ENCODE measurements at regions not wholly inside any gene's neighbourhood (a gene's known extent, or its start where the extent isn't known, plus 50 kb on each side); places are given as distances from the start of the nearest gene placed in this dataset.

DNA sequence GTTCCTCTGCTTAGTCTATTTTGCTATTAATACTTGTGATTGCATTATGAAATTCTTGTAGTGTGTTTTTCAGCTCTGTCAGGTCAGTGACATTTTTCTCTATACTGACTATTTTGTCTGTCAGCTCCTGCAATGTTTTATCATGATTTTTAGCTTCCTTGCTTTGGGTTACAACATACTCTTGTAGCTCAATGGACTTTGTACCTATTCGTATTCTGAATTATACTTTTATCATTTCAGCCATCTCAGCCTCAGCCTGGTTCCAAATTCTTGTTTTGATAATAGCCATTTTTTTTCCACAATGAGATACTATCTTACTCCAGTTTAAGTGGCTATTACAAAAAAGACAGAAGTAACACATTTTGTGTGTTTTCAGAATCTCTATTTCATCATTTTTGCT is 204.2 kb upstream of the ONECUT1 start (continued):
- TF ChIP-seq, protein P1, sequence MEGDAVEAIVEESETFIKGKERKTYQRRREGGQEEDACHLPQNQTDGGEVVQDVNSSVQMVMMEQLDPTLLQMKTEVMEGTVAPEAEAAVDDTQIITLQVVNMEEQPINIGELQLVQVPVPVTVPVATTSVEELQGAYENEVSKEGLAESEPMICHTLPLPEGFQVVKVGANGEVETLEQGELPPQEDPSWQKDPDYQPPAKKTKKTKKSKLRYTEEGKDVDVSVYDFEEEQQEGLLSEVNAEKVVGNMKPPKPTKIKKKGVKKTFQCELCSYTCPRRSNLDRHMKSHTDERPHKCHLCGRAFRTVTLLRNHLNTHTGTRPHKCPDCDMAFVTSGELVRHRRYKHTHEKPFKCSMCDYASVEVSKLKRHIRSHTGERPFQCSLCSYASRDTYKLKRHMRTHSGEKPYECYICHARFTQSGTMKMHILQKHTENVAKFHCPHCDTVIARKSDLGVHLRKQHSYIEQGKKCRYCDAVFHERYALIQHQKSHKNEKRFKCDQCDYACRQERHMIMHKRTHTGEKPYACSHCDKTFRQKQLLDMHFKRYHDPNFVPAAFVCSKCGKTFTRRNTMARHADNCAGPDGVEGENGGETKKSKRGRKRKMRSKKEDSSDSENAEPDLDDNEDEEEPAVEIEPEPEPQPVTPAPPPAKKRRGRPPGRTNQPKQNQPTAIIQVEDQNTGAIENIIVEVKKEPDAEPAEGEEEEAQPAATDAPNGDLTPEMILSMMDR (IDR thresholded peaks at IDR 0.05 in 2 of 3, conservative IDR thresholded peaks at IDR 0.05 in 1 of 3; ENCODE audit: borderline replicate concordance in 1 of 3, insufficient read depth in 1 of 3, low read depth in 2 of 3, low read length in 2 of 3), result no peak
- TF ChIP-seq ZNF274 (IDR thresholded peaks at IDR 0.05; ENCODE audit: low read depth, low read length) (no peak), ZFX (IDR thresholded peaks at IDR 0.05) (no peak), TCF7L2 (IDR thresholded peaks at IDR 0.05; ENCODE audit: borderline replicate concordance, extremely low read depth, insufficient read depth, insufficient read length) (no peak), EGR1 (IDR thresholded peaks at IDR 0.05; ENCODE audit: low read depth) (no peak)

DNA sequence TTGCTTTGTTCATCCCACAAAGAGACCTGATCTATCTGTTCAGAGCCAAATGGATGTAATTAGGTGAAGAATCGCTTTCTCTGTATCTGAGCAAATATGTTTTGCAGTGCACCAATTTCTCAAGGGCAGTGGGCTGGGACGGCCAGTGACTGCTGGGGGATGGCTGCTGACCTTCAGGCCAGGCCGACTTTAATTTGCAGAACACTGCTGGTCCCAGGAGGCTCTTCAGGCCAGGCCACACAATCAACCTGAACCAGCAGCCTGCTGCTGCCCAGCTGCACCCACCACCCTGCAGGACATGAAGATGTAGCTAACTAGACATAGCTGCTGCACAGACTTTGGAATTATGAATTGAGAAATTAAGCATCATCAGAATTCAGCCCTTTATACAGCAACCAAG is 194.4 kb upstream of the ONECUT1 start:
- no peak overlapping the region for H3K4me2 ChIP-seq (ENCODE audit: low read length)
- TF ChIP-seq YY1 (IDR thresholded peaks at IDR 0.05; ENCODE audit: extremely low read depth, insufficient replicate concordance, low read depth, low read length) (no peak), EZH2 (IDR thresholded peaks at IDR 0.05) (no peak), ZNF274 (IDR thresholded peaks at IDR 0.05; ENCODE audit: low read depth, low read length) (no peak), TCF7L2 (IDR thresholded peaks at IDR 0.05; ENCODE audit: borderline replicate concordance, extremely low read depth, insufficient read depth, insufficient read length) (no peak), ELF1 (IDR thresholded peaks at IDR 0.05; ENCODE audit: borderline replicate concordance, low read depth) (no peak), POLR2AphosphoS5 (IDR thresholded peaks at IDR 0.05; ENCODE audit: low read depth, low read length) (no peak), SP1 (IDR thresholded peaks at IDR 0.05; ENCODE audit: low read depth) (no peak), CEBPB (IDR thresholded peaks at IDR 0.05; ENCODE audit: low read depth) (no peak)
- TF ChIP-seq, protein P2, sequence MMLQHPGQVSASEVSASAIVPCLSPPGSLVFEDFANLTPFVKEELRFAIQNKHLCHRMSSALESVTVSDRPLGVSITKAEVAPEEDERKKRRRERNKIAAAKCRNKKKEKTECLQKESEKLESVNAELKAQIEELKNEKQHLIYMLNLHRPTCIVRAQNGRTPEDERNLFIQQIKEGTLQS (IDR thresholded peaks at IDR 0.05), result no peak
- TF ChIP-seq, protein P3, sequence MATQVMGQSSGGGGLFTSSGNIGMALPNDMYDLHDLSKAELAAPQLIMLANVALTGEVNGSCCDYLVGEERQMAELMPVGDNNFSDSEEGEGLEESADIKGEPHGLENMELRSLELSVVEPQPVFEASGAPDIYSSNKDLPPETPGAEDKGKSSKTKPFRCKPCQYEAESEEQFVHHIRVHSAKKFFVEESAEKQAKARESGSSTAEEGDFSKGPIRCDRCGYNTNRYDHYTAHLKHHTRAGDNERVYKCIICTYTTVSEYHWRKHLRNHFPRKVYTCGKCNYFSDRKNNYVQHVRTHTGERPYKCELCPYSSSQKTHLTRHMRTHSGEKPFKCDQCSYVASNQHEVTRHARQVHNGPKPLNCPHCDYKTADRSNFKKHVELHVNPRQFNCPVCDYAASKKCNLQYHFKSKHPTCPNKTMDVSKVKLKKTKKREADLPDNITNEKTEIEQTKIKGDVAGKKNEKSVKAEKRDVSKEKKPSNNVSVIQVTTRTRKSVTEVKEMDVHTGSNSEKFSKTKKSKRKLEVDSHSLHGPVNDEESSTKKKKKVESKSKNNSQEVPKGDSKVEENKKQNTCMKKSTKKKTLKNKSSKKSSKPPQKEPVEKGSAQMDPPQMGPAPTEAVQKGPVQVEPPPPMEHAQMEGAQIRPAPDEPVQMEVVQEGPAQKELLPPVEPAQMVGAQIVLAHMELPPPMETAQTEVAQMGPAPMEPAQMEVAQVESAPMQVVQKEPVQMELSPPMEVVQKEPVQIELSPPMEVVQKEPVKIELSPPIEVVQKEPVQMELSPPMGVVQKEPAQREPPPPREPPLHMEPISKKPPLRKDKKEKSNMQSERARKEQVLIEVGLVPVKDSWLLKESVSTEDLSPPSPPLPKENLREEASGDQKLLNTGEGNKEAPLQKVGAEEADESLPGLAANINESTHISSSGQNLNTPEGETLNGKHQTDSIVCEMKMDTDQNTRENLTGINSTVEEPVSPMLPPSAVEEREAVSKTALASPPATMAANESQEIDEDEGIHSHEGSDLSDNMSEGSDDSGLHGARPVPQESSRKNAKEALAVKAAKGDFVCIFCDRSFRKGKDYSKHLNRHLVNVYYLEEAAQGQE (IDR thresholded peaks at IDR 0.05; ENCODE audit: low read depth), result no peak
- ChIA-PET CTCF (no interaction called here), RAD21 (ENCODE audit: low non-redundant PET in 1 of 2, low total read pairs in 2 of 2, uncharacterized antibody in 2 of 2, unreplicated experiment in 2 of 2) (no interaction called here), POLR2A (no interaction called here)
- no peaks in the 10 kb centered on the region for H4K20me1 ChIP-seq (ENCODE audit: insufficient read depth)
- no peak overlapping the region for H2AFZ ChIP-seq (ENCODE audit: low read depth, low read length, poor library complexity, severe bottlenecking)
- no TSS peak for BruUV-seq (replicated peaks)
- no peak overlapping the region for H3K4me3 ChIP-seq (replicated peaks in 1 of 2; ENCODE audit: low read depth in 1 of 2, low read length in 2 of 2)
- H3K9ac ChIP-seq (ENCODE audit: low read length), result no peak overlapping the region
- intact Hi-C loops (cut with micrococcal nuclease), result no loop called here
- no peaks in the 10 kb centered on the region for H3K9me3 ChIP-seq (ENCODE audit: control insufficient read depth in 1 of 2, insufficient read depth in 1 of 2, low read depth in 1 of 2, low read length in 2 of 2)
- no peaks in the 10 kb centered on the region for H3K79me2 ChIP-seq (ENCODE audit: insufficient read depth, low read length)
- H3K27me3 ChIP-seq (ENCODE audit: insufficient read depth, low read length), result peaks cover 34% of the 10 kb centered on the region
- ATAC-seq (no peak), DNase-seq (ENCODE audit: low read depth, low spot score) (no peak)
- no peak overlapping the region for H3K27ac ChIP-seq (ENCODE audit: low read depth, low read length)
- H3K4me1 ChIP-seq (ENCODE audit: control insufficient read depth in 1 of 2, insufficient read depth in 2 of 2, low read length in 2 of 2), result no peaks in the 10 kb centered on the region
- H3K36me3 ChIP-seq (ENCODE audit: control insufficient read depth in 1 of 2, insufficient read depth in 2 of 2, low read length in 2 of 2), result no peaks in the 10 kb centered on the region
- no peaks in the 10 kb centered on the region for H3K9me2 ChIP-seq (ENCODE audit: insufficient read depth)
